Motor neuron (in vitro differentiated cells): ENCODE measurements at regions not wholly inside any gene's neighbourhood (a gene's known extent, or its start where the extent isn't known, plus 50 kb on each side); places are given as distances from the start of the nearest gene placed in this dataset.

Experiments used
- ATAC-seq, 8 experiments: fragments of 200-7000 bp; cut with Tn5 transposase; replicated peaks in 6 of 8; 2 replicates each; pipeline ENCODE4 v1.8.0; 2021; ENCODE audit warnings: mild to moderate bottlenecking in 8 of 8, moderate library complexity in 8 of 8
- H3K27ac ChIP-seq, 2 donors: fragments of 250-450 bp; sonication (Bioruptor Pico); 2 replicates each; pipeline ENCODE4 v1.9.0; 2021; ENCODE audit warnings: antibody characterized with exemption in 2 of 2, mild to moderate bottlenecking in 2 of 2, moderate library complexity in 1 of 2
- H3K4me1 ChIP-seq, 2 donors: fragments of 250-450 bp; sonication (Bioruptor Pico); replicated peaks in 1 of 2; 2 replicates each; pipeline ENCODE4 v1.6.1; 2021; ENCODE audit warnings: antibody characterized with exemption in 2 of 2, mild to moderate bottlenecking in 2 of 2, moderate library complexity in 1 of 2
- H3K4me3 ChIP-seq, 5 donors: fragments of 250-450 bp; sonication (Bioruptor Pico); 2 replicates each; pipeline ENCODE4 v1.9.0; 2021; ENCODE audit warnings: antibody characterized with exemption in 5 of 5, mild to moderate bottlenecking in 5 of 5, moderate library complexity in 4 of 5
- WGBS, 10 experiments: fragments of 450-650 bp; shearing (Covaris generic); methylation state at CpG; one replicate each; pipeline ENCODE4 v1.0.0; 2022; 5-methylcytosine and 5-hydroxymethylcytosine counted together
- in situ Hi-C, 9 experiments: fragments of 400-800 bp; cut with MboI; loops; one replicate each; pipeline ENCODE4 v1.15.0; 2021; ENCODE audit warnings: low sequenced_read_pairs in 9 of 9, low pct_unique_long_range_greater_than_20kb in 2 of 9; ENCODE audit not compliant: unreplicated experiment in 9 of 9

DNA sequence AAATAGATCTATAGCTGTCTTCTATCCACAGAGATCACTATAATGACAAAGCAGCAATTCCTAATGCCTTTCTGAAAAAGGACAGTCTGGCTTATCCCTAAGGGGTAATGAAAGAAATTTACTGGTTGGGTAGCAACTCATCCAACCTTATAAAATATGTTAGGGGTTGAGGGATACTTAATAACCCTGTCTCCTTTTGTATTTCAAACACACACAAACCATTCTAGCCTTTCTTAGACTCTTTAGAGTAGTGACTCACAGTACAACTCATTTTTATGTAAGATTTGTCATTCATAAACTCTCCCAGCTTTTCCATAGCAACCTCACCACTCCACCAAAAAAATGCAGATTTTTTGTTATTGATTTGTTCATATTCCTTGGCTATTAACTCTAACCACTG lies 167.9 kb downstream of the FSCB start:
- peaks cover 12 to 48% of the 10 kb centered on the region in 2 donors for H3K4me1 ChIP-seq
- in situ Hi-C loops = no loop called here
- no peak overlapping the region for H3K27ac ChIP-seq
- H3K4me3 ChIP-seq = no peak overlapping the region
- ATAC-seq = peak in 6 of 8 experiments; percentile 62 to 95 (median 90)

GRCh38 chr14:44317441-44317746 lies 189.7 kb downstream of the FSCB start:
- in situ Hi-C loops = no loop called here
- peaks cover 8 to 11% of the 10 kb centered on the region in 2 donors for H3K4me1 ChIP-seq
- H3K4me3 ChIP-seq = no peak overlapping the region
- WGBS, 10 experiments = 29 to 100% (median 78%) methylated on average over 1 to 2 of the region's 2 CpGs; no CpG with 5 or more reads in 2 of the 10 experiments
- ATAC-seq = peak in 1 of 8 experiments; percentile 48
- H3K27ac ChIP-seq = peak overlapping the region; percentile 43 to 65

- peak; percentile 58 to 100 (median 100) for ATAC-seq
- 11 to 89% (median 43%) methylated on average over 2 to 7 of the region's 7 CpGs for WGBS, 10 experiments
- peaks cover 8 to 11% of the 10 kb centered on the region in 2 donors for H3K4me1 ChIP-seq
- no peak overlapping the region for H3K4me3 ChIP-seq
- in situ Hi-C loops = no loop called here
- H3K27ac ChIP-seq = peak overlapping the region; percentile 43 to 65
Observed at GRCh38 chr14:44316647-44317440, 190.2 kb downstream of the FSCB start.

DNA sequence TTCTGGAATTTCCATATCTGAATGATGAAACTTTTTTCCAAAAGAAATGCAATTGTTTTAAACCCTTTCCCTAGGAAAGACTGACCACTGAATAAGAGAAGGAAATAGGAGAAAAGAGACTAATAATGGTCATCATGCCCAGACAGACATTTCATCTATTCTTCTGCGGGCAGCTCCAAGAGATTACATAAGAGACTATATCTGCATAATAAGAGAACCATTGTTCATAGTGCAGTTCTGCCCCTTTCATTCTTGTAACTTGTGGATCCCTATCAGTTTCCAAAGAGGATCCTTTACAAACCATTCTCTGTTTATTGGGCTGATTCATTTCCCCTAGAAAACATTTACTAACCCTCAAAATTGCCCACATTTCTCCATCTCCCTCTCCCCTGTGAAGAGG lies 197.8 kb downstream of the FSCB start:
- peak in 5 of 8 experiments; percentile 31 to 85 (median 81) for ATAC-seq
- in situ Hi-C loops = no loop called here

DNA sequence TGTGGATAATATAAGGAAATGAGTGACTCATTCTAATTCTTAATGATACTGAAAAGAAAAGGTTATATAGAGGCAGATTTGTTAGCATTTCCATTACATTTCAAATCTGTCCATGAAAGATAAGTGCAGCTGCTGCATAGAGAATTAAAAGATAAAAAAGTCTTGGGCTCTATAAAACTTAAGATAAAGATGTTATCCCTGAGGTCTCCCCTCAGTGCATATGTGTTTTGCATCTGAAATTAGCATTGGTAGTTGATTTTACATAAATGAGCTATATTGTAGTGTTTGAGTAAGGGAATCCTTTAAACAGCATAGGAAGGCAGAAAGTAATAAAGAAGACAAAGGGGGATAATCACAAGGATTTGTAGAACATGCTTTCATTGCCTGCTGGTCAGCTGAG lies 206.2 kb downstream of the FSCB start:
- peaks cover 0 to 4% of the 10 kb centered on the region in 2 donors for H3K4me1 ChIP-seq
- in situ Hi-C loops = no loop called here
- peak in 2 of 8 experiments; percentile 15 to 60 for ATAC-seq
- H3K4me3 ChIP-seq = no peak overlapping the region
- H3K27ac ChIP-seq = no peak overlapping the region

More for the DNA sequence above, 197.8 kb downstream of the FSCB start:
- no peak overlapping the region for H3K4me3 ChIP-seq
- peaks cover 0 to 5% of the 10 kb centered on the region in 2 donors for H3K4me1 ChIP-seq
- 0 to 69% (median 20%) methylated on average over 1 of the region's 1 CpG; no CpG with 5 or more reads in 5 of the 10 experiments for WGBS, 10 experiments
- H3K27ac ChIP-seq = peak overlapping the region in 1 of 2 donors; percentile 57

- no peak overlapping the region for H3K27ac ChIP-seq
- in situ Hi-C loops = no loop called here
- H3K4me3 ChIP-seq = no peak overlapping the region
- H3K4me1 ChIP-seq = peaks cover 0 to 4% of the 10 kb centered on the region in 2 donors
- no peak for ATAC-seq
Observed at GRCh38 chr14:44297437-44297836, 209.6 kb downstream of the FSCB start.

DNA sequence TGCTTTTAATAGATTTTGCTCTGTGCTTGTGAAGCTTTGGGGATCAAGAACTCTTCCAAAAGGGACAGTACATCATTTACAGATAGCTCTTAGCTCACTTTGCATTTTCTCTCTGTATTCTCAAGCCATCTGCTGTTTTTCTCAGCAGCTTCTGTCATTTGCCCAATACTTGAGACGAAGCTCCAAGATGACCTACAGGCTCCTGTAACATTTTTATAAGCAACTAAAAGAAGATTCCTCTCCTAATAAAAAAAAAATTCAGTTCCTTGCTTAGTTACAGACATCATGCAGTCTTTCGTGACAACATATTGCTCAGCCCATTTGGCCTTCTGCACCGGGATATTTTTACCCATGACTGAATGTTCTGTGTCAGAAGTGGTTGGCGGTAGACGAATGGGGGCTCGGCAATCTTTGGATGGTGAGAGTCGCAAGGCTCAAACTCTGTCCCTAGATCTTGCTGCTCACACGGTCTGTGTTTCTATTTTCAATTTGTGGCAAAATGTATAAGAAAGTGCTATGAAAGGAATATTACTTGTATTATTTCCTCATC lies 215.6 kb downstream of the FSCB start:
- WGBS, 10 experiments = 11 to 95% (median 48%) methylated on average over 1 to 7 of the region's 8 CpGs; no CpG with 5 or more reads in 1 of the 10 experiments
- in situ Hi-C loops = no loop called here
- Histone ChIP-seq H3K27ac (no peak overlapping the region), H3K4me1 (no peaks in the 10 kb centered on the region), H3K4me3 (no peak overlapping the region)
- no peak for ATAC-seq

DNA sequence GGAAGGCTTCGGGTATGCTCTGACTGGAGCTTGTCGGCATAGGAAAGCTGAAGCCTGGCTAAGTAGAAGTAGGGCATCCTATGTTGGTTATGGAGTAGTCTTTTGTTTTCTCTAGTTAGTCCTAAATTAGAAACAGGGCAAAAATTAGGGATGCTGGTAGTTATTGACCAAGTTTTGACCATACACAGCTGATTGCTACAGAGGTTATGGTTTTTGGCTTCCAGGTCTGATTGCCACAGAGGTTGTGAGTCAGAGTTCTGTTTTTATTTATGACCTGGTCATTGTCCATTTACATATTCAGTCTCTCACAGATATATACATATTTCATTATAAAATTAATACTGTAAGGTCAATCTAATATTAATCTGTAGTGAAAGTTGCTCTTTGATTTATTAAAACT lies 219.2 kb downstream of the FSCB start:
- H3K4me1 ChIP-seq = no peaks in the 10 kb centered on the region
- no peak overlapping the region for H3K4me3 ChIP-seq
- no peak overlapping the region for H3K27ac ChIP-seq
- in situ Hi-C loops = no loop called here
- WGBS, 10 experiments = 17 to 100% (median 71%) methylated on average over 1 to 2 of the region's 2 CpGs; no CpG with 5 or more reads in 3 of the 10 experiments
- ATAC-seq = peak in 1 of 8 experiments; percentile 28

DNA sequence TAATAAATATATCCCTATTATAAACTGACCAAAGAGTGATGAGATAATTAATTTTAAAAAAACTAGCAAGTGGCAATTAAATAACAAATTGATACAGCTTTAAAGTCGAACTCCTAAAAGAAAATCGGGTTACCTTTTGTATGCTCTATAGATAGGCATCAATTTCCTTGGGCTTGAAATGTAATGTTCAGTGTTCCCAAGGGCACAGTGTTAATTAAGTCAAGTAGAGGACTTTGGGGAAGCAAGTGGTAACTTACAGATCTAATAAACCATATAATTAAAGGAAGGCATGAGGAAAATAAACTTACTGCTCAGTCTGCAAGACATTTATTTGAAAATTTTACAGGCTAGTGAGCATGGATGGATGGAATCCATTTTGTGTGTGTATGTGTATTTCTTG lies 220.9 kb downstream of the FSCB start:
- no peak for ATAC-seq
- H3K4me1 ChIP-seq = no peaks in the 10 kb centered on the region
- in situ Hi-C loops = no loop called here
- H3K4me3 ChIP-seq = no peak overlapping the region
- WGBS, 10 experiments = 0 to 95% (median 45%) methylated on average over 2 of the region's 2 CpGs; no CpG with 5 or more reads in 2 of the 10 experiments
- no peak overlapping the region for H3K27ac ChIP-seq

DNA sequence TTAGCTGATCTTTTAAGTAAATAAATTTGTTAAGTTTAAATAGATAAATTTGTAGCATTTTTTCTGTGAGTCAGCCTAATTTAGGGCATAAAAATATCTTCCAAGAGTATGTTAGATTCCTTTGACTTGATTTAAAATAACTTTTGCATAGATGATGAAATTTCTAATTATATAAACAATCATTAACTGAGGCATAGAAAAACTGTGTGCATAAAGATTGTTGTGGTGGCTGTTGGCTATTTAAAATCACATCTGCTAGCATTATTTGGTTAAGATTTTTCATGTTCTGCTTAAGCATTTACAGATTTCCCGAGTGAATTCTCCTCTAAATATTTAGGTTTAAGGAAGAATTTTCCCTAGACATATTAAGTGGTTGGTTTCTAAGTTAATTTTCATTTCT lies 223.2 kb downstream of the FSCB start:
- Histone ChIP-seq H3K27ac (no peak overlapping the region), H3K4me1 (no peaks in the 10 kb centered on the region), H3K4me3 (no peak overlapping the region)
- no peak for ATAC-seq
- in situ Hi-C loops = no loop called here
- WGBS, 10 experiments = 0 to 100% (median 39%) methylated on average over 1 of the region's 1 CpG; no CpG with 5 or more reads in 2 of the 10 experiments

- 0 to 100% (median 40%) methylated on average over 1 of the region's 1 CpG; no CpG with 5 or more reads in 3 of the 10 experiments for WGBS, 10 experiments
- ATAC-seq = no peak
- in situ Hi-C loops = no loop called here
- Histone ChIP-seq H3K27ac (no peak overlapping the region), H3K4me3 (no peak overlapping the region), H3K4me1 (no peaks in the 10 kb centered on the region)
Observed at GRCh38 chr14:44279357-44279756, 227.7 kb downstream of the FSCB start.

GRCh38 chr14:44271637-44272036 lies 235.4 kb downstream of the FSCB start:
- ATAC-seq = no peak
- no peaks in the 10 kb centered on the region for H3K4me1 ChIP-seq
- WGBS, 10 experiments = 14 to 100% (median 73%) methylated on average over 1 to 2 of the region's 2 CpGs
- H3K27ac ChIP-seq = no peak overlapping the region
- in situ Hi-C loops = no loop called here
- no peak overlapping the region for H3K4me3 ChIP-seq

- Histone ChIP-seq H3K4me3 (no peak overlapping the region), H3K4me1 (no peaks in the 10 kb centered on the region), H3K27ac (no peak overlapping the region)
- no peak for ATAC-seq
- in situ Hi-C loops = no loop called here
- WGBS, 10 experiments = 71 to 100% (median 92%) methylated on average over 1 to 3 of the region's 3 CpGs; no CpG with 5 or more reads in 5 of the 10 experiments
Observed at GRCh38 chr14:44271006-44271405, 236.1 kb downstream of the FSCB start.

DNA sequence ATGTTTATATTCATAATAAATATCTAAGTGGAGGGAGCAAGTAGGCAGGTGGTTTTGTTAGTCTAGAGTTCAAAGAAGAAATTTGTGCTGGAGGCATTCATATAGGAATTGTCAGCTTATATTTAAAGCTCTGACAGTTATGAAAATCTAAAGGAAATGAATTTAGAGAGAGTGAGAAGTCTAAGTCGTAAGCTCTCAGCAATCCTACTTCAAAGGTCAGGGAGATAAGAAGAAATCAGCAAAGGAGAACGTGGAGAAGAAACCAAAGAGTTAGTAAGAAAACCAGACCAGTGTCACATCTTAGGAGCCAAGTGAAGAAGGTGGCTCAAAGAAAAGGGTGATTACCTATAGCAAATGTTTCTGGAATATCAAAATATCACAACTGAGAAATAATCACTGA lies 241.8 kb downstream of the FSCB start:
- in situ Hi-C loops = no loop called here
- H3K27ac ChIP-seq = no peak overlapping the region
- 0 to 87% (median 54%) methylated on average over 2 of the region's 2 CpGs for WGBS, 10 experiments
- no peak for ATAC-seq
- no peak overlapping the region for H3K4me3 ChIP-seq
- H3K4me1 ChIP-seq = no peaks in the 10 kb centered on the region
